ENCODE measurements at regions not wholly inside any gene's neighbourhood (a gene's known extent, or its start where the extent isn't known, plus 50 kb on each side); places are given as distances from the start of the nearest gene placed in this dataset.
A peak's percentile ranks its signal among the peaks of the same experiment; 100 is the strongest.

DNA sequence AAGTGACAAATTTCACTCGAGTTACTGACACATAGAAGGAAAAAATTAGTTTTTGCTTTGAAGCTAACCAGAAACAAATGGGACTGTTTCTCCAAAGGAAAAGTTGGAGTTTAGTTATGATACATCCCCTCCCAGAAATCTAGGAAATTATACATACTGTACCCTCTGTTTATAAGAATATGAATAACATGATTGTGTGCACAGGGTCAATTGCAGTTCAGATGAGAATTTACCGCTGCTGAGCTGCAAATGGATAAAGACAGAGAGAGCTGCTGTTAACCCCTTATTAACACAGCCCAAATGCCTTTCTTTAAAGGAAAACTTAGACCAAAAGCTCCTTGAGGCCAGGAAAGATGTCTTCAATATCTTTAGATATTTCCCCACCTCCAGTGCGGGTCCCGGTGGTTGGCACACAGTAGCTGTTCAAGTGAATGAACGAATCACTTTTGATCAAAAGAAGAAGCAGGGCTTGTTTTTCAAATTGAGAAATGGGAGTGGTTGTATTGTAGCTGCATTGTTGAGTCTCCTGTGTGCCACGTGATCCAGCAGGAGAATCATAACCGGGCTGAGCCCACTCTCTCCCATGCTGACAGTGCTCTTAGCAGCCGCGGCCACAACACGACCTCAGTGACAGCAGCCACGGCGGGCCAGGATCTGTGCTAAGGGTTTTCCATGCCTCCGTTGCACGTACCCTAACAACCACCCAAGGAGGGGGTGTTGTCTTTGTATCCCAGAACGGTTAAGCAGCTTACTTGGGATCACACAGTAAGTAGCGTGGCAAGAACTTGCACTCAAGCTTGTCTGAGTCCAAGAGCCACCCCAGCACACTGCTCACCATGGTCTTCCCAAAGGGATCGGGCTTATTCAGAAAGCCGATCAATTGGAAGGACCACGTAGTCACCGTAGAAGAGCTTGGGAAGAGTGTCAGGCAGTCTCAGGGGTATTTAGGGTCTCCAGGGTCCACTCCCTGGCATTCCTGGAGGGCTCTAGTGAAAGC, 53.5 kb upstream of the BMP6 start:
- no peak overlapping the region for H3K27ac Mint-ChIP-seq
- intact Hi-C loops (cut with micrococcal nuclease), result no loop called here

DNA sequence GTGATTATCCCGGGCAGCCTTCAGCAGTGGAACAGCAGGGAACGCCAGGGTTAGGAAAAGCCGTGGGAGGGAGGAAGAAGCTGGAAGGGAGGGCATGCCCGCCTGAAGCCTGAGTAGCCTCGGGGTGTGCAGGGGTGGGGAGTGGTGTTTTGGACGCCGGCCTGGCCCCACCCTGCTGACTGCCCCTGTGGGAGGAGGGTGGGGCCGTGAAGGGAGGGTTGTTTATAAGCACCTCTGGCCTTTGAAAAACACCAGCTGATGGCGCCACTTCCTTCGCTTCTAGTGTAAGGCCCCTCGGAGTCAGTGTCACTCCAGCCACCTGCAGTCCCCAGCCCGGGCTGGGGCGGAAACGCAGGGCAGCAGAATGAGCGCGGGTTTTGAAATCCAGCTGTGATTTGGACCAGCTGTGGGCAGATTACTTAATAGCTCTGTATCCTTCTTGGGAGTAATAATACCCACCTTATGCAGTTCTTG, 52.8 kb upstream of the BMP6 start:
- Mint-ChIP-seq H3K27ac (no peak overlapping the region), H3K27me3 (peaks cover 2% of the 10 kb centered on the region), H3K4me3 (no peak overlapping the region), H3K36me3 (ENCODE audit: low read depth) (no peaks in the 10 kb centered on the region), H3K9me3 (no peaks in the 10 kb centered on the region), H3K4me1 (ENCODE audit: low read depth) (no peaks in the 10 kb centered on the region)
- intact Hi-C loops (cut with micrococcal nuclease), result no loop called here
- TF ChIP-seq, protein P1, sequence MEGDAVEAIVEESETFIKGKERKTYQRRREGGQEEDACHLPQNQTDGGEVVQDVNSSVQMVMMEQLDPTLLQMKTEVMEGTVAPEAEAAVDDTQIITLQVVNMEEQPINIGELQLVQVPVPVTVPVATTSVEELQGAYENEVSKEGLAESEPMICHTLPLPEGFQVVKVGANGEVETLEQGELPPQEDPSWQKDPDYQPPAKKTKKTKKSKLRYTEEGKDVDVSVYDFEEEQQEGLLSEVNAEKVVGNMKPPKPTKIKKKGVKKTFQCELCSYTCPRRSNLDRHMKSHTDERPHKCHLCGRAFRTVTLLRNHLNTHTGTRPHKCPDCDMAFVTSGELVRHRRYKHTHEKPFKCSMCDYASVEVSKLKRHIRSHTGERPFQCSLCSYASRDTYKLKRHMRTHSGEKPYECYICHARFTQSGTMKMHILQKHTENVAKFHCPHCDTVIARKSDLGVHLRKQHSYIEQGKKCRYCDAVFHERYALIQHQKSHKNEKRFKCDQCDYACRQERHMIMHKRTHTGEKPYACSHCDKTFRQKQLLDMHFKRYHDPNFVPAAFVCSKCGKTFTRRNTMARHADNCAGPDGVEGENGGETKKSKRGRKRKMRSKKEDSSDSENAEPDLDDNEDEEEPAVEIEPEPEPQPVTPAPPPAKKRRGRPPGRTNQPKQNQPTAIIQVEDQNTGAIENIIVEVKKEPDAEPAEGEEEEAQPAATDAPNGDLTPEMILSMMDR (IDR thresholded peaks at IDR 0.05), result no peak
- CTCF ChIA-PET, result interaction anchor here (1.6 kb wide), 1 partner anchor 30 kb away, joined by 3 read pairs; no protein-coding TSS in a partner anchor
- no peak for ATAC-seq
- DNase-seq, result peak; percentile 8
- POLR2A ChIA-PET, result no interaction called here

More for the DNA sequence above, 53.5 kb upstream of the BMP6 start:
- DNase-seq (no peak), ATAC-seq (no peak)
- Mint-ChIP-seq H3K27me3 (peaks cover 2% of the 10 kb centered on the region), H3K4me3 (no peak overlapping the region), H3K36me3 (ENCODE audit: low read depth) (no peaks in the 10 kb centered on the region), H3K9me3 (no peaks in the 10 kb centered on the region), H3K4me1 (ENCODE audit: low read depth) (no peaks in the 10 kb centered on the region)
- TF ChIP-seq, protein P1 (IDR thresholded peaks at IDR 0.05), result no peak
- CTCF ChIA-PET, result interaction anchor here (1.4 to 1.6 kb wide), 2 partner anchors 29 to 50 kb away, joined by 3 to 4 read pairs; no protein-coding TSS in a partner anchor
- POLR2A ChIA-PET, result no interaction called here

DNA sequence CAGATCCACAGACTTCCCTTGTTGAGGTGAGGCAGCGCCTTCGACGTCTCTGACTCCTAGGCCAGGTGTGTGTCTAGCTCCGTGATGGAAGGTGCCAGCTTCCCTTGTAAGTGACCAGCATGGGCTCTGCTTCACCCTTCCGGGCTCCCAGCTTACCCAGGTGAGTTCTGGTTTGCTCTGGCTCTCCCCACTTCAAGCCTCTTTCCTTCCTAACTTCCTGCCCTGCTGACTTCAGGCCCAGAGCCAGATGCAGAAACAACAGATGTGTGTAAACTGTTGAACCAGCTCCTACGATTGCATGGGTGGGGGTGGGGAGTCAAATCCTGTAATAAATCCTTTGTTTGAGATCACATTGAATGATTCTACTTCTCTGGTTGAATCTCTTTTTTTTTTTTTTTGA, 51.6 kb upstream of the BMP6 start:
- ChIA-PET CTCF (no interaction called here), POLR2A (no interaction called here)
- no peaks in the 10 kb centered on the region for H3K9me3 Mint-ChIP-seq
- no peaks in the 10 kb centered on the region for H3K4me1 Mint-ChIP-seq (ENCODE audit: low read depth)
- no peak overlapping the region for H3K4me3 Mint-ChIP-seq
- H3K36me3 Mint-ChIP-seq (ENCODE audit: low read depth), result no peaks in the 10 kb centered on the region
- TF ChIP-seq, protein P1 (IDR thresholded peaks at IDR 0.05), result no peak
- no peak overlapping the region for H3K27ac Mint-ChIP-seq
- peaks cover 2% of the 10 kb centered on the region for H3K27me3 Mint-ChIP-seq
- intact Hi-C loops (cut with micrococcal nuclease), result no loop called here
- ATAC-seq (no peak), DNase-seq (no peak)

DNA sequence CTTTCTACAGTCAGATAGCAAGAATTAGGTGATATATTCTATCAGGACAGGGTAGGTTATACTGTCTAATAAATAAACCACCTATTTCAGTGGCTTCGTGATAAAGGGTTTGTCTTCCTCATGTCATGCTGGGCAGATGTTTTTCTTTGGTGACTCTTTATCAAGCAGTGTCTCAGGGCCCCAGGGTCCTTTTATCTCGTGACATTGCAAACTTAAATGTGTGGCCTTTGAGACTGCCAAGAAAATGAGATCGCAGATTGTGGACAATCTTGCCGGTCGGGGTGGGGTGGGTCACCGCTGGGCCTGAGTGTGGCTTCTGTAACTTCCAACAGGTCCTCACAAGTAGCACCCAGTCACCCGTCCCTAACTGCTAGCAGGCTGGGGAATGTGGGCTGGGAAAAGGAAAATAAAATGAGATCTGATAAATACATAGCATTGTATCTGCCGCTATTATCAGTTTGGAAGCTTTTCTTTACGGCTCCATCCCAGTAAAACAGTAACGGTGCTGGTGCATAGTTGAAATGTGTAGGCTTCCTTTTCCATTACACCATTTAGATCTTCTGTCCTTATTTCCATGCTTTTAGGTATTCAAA, 50.5 kb upstream of the BMP6 start:
- H3K27me3 Mint-ChIP-seq, result peaks cover 3% of the 10 kb centered on the region
- DNase-seq (no peak), ATAC-seq (no peak)
- H3K27ac Mint-ChIP-seq, result no peak overlapping the region
- TF ChIP-seq, protein P1 (IDR thresholded peaks at IDR 0.05), result no peak
- no peak overlapping the region for H3K4me3 Mint-ChIP-seq
- CTCF ChIA-PET, result no interaction called here
- POLR2A ChIA-PET, result no interaction called here
- H3K36me3 Mint-ChIP-seq (ENCODE audit: low read depth), result no peaks in the 10 kb centered on the region
- intact Hi-C loops (cut with micrococcal nuclease), result no loop called here
- H3K4me1 Mint-ChIP-seq (ENCODE audit: low read depth), result no peaks in the 10 kb centered on the region
- H3K9me3 Mint-ChIP-seq, result no peaks in the 10 kb centered on the region

Measured in activated CD8-positive, alpha-beta T cell treated with anti-CD3 and anti-CD28 coated beads for 36 hours (primary cell).